Stimulated activated CD8-positive, alpha-beta memory T cell treated with anti-CD3 and anti-CD28 coated beads, Interleukin-7, amount 100 ng/mL, for 24 hours (primary cell): ENCODE measurements at regions not wholly inside any gene's neighbourhood (a gene's known extent, or its start where the extent isn't known, plus 50 kb on each side); places are given as distances from the start of the nearest gene placed in this dataset.
"Not testable (repeated sequence)": the region's sequence is repeated elsewhere in the genome, so short reads cannot be mapped to it uniquely, and the experiment has no call there.

Source experiments
- DNase-seq: peaks from one replicate; pipeline ENCODE4 v3.0.0-alpha.2; 2020; ENCODE audit warnings: low read depth

DNA sequence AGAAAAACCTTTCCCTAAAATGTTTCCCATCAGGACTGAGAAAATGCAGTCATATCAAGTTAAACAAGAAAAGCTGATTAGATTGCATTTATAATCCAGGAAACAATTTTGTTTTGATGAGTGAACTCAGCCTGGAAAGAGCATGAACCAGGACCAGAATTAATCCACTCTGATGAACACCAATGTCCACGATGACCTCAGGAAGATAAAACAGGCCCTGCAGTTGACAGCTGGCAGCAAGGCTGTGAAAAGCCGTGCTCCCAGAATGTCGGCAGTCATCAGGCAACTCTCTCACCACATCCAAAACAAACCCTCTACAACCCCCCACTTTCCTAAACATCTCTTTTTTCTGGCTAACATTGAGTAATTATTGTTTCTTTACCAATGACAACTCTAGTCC, 74.0 kb upstream of the PROKR2 start:
- DNase-seq = no peak

DNA sequence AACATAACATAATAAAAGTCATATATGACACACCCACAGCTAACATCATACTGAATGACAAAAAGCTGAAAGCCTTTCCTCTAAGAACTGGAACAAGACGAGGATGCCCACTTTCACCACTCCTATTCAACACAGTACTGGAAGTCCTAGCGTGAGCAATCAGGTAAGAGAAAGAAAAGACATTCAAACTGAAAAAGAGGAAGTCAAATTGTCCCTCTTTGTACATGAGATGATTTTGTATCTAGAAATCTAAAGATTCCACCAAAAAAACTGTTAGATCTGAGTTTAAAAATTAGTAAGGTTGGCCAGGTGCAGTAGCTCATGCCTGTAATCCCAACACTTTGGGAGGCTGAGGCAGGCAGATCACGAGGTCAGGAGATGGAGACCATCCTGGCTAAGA, 70.1 kb upstream of the PROKR2 start:
- not testable (repeated sequence) for DNase-seq

DNA sequence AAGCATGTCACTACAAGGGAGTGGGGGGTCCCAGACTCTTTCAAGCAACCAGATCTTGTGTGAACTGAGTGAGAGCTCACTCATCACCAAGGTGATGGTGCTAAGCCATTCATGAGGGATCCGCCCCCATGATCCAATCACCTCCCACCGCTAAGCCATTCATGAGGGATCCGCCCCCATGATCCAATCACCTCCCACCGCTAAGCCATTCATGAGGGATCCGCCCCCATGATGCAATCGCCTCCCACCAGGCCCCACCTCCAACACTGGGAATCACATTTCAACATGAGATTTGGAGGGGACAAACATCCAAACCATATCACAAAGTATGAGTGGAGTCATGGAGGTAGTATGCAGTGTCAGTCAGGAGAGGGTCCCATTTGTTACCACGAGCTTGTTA, 64.8 kb upstream of the PROKR2 start:
- DNase-seq = not testable (repeated sequence)

DNA sequence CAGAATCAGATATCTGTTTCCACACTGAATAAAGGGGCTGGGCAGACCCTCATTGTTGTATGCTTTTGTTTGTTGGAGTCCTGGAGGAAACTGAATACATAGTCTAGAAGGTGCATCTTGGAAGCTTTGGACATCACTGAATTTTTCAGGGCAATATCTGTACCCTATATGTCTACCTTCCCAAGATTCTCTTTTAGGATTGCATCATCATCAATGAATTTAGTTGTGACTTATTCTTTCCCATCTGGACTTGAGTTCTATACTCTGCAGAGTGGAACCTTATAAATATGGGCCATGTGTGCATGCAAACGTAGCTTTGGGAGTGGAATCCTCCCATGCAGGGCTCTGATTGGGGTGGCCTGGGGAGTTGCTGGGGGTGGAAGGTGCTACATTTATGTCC, 60.7 kb upstream of the PROKR2 start:
- DNase-seq = no peak

DNA sequence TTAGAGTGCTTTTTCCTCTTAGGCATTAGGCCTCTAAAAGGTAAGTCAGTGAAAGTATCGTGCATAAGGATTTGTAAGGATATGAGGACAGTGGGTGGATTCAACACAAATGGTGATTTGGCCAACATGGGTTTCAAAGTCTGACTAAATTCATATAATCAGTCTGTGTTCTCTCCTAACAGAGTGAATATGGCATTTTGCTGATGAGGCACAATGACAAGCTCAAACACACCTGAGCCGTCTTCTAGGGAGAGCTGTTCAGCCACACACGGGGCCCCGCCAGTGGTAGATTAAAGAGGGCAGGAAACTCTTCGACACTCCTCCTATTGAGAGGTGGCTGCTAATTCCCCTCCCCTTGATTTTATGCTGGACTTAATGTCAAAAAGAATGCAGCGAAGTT, 59.5 kb upstream of the PROKR2 start:
- DNase-seq = no peak

DNA sequence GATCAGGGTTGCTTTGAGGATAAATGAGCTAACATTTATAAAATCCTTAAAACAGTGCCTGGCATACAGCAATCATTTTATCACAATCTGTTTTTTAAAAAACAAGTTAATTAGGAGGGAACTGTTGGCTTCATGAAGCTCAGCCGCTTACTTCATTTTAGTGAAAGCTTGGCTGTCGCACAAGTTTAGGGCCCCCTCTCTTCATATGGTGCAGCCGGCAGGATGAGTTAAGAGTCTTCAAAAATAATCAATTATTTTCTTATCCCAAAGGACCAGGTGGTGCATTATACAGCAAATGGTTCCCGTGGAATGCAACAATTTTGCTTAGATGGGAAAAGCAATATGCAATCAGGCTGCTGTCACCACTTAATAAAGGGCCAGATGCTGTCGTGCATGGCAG, 57.4 kb upstream of the PROKR2 start:
- DNase-seq = no peak

DNA sequence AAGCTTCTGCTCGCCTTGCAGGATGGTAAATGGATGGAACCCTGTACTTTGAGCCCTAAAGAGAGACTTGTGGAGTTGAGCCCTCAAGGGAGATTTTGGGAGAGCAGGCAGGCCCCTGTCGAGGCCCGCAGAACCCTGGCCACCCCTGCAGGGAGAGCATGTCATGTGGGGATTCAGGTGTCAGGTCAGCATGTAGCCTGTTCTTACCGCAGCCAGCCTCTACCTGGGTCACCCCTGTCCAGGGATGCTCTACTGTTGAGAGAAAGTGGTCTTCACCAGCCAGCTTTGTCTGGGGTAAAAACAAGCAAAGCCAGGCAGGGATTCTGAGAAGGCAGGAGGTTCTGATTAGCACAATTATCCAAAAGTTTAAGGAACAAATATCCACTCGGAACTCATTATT, 55.6 kb upstream of the PROKR2 start:
- DNase-seq = no peak

DNA sequence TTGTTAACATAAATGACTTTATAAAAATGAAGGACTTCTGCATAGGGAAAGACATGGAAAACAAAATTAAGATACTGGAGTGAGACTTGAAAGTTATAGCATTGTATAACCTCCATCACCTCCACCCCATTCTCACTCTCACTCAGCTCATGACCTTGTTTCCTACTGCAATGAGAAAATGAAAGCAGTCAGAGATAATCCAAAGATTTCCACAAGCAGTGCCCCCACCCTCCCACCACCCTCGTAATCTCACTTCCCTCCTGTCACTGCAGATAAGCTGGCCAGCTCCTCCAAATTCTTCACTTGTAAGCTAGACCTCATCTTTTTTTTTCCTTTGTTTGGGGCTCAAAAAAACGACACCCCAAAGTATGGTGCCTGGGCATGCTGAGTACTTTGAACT, 52.9 kb upstream of the PROKR2 start:
- DNase-seq = no peak
